Ishikawa (cell line): ENCODE measurements at regions not wholly inside any gene's neighbourhood (a gene's known extent, or its start where the extent isn't known, plus 50 kb on each side); places are given as distances from the start of the nearest gene placed in this dataset.

Source experiments
- EP300 ChIP-seq: IDR thresholded peaks from 2 replicates; pipeline ENCODE4 v1.6.1; 2012; ENCODE audit warnings: borderline replicate concordance
- FOXM1 ChIP-seq: IDR thresholded peaks from 2 replicates; pipeline ENCODE4 v1.6.1; 2012; ENCODE audit warnings: low read depth, borderline replicate concordance
- TAF1 ChIP-seq: IDR thresholded peaks from 2 replicates; pipeline ENCODE4 v1.6.1; 2012; ENCODE audit warnings: low read depth, mild to moderate bottlenecking
- TEAD4 ChIP-seq: IDR thresholded peaks from 2 replicates; pipeline ENCODE4 v1.6.1; 2012
- YY1 ChIP-seq: IDR thresholded peaks from 2 replicates; pipeline ENCODE4 v1.6.1; 2012; ENCODE audit warnings: low read depth
- TF ChIP-seq, protein P1 (sequence below): IDR thresholded peaks from 2 replicates; pipeline ENCODE4 v1.6.1; 2012; ENCODE audit warnings: low read depth, mild to moderate bottlenecking

- TF ChIP-seq, protein P1, sequence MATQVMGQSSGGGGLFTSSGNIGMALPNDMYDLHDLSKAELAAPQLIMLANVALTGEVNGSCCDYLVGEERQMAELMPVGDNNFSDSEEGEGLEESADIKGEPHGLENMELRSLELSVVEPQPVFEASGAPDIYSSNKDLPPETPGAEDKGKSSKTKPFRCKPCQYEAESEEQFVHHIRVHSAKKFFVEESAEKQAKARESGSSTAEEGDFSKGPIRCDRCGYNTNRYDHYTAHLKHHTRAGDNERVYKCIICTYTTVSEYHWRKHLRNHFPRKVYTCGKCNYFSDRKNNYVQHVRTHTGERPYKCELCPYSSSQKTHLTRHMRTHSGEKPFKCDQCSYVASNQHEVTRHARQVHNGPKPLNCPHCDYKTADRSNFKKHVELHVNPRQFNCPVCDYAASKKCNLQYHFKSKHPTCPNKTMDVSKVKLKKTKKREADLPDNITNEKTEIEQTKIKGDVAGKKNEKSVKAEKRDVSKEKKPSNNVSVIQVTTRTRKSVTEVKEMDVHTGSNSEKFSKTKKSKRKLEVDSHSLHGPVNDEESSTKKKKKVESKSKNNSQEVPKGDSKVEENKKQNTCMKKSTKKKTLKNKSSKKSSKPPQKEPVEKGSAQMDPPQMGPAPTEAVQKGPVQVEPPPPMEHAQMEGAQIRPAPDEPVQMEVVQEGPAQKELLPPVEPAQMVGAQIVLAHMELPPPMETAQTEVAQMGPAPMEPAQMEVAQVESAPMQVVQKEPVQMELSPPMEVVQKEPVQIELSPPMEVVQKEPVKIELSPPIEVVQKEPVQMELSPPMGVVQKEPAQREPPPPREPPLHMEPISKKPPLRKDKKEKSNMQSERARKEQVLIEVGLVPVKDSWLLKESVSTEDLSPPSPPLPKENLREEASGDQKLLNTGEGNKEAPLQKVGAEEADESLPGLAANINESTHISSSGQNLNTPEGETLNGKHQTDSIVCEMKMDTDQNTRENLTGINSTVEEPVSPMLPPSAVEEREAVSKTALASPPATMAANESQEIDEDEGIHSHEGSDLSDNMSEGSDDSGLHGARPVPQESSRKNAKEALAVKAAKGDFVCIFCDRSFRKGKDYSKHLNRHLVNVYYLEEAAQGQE, result no peak
- TF ChIP-seq TAF1 (no peak), EP300 (no peak), TEAD4 (no peak), FOXM1 (no peak), YY1 (no peak)
Measured at GRCh38 chr1:47527653-47528272, 89.9 kb downstream of the FOXD2 start.
